ENCODE measurements at regions not wholly inside any gene's neighbourhood (a gene's known extent, or its start where the extent isn't known, plus 50 kb on each side); places are given as distances from the start of the nearest gene placed in this dataset.
A peak's percentile ranks its signal among the peaks of the same experiment; 100 is the strongest.

GRCh38 chr1:59040486-59040885, 256.4 kb upstream of the FGGY start:
- H3K4me1 Mint-ChIP-seq (ENCODE audit: insufficient read depth, unreplicated experiment), result peaks cover 23% of the 10 kb centered on the region
- no peaks in the 10 kb centered on the region for H3K9me3 Mint-ChIP-seq (ENCODE audit: unreplicated experiment)
- no peak for TF ChIP-seq CTCF (IDR thresholded peaks at IDR 0.05; ENCODE audit: unreplicated experiment)
- H3K4me3 Mint-ChIP-seq (ENCODE audit: unreplicated experiment), result no peak overlapping the region
- intact Hi-C loops (cut with micrococcal nuclease), result loop anchor here (10.0 kb wide), 1 partner anchor 256 kb away; the partner anchor contains the start of gene JUN
- CTCF ChIA-PET, result interaction anchor here (0.7 to 1.4 kb wide), 3 partner anchors 12 to 17 kb away, joined by 3 to 6 read pairs (median 4); no protein-coding TSS in a partner anchor
- no peaks in the 10 kb centered on the region for H3K36me3 Mint-ChIP-seq (ENCODE audit: insufficient read depth, unreplicated experiment)
- DNase-seq (ENCODE audit: unreplicated experiment), result no peak
- no TSS peak for BruUV-seq (replicated peaks)
- POLR2A ChIA-PET, result no interaction called here
- H3K27ac Mint-ChIP-seq (ENCODE audit: low read depth, unreplicated experiment), result no peak overlapping the region
- no peaks in the 10 kb centered on the region for H3K27me3 Mint-ChIP-seq (ENCODE audit: insufficient read depth, unreplicated experiment)

- Mint-ChIP-seq H3K4me1 (ENCODE audit: insufficient read depth, unreplicated experiment) (peaks cover 27% of the 10 kb centered on the region), H3K4me3 (ENCODE audit: unreplicated experiment) (no peak overlapping the region), H3K9me3 (ENCODE audit: unreplicated experiment) (no peaks in the 10 kb centered on the region), H3K36me3 (ENCODE audit: insufficient read depth, unreplicated experiment) (no peaks in the 10 kb centered on the region), H3K27me3 (ENCODE audit: insufficient read depth, unreplicated experiment) (no peaks in the 10 kb centered on the region), H3K27ac (ENCODE audit: low read depth, unreplicated experiment) (no peak overlapping the region)
- BruUV-seq (replicated peaks), result no TSS peak
- peak; percentile 36 for DNase-seq (ENCODE audit: unreplicated experiment)
- no peak for TF ChIP-seq CTCF (IDR thresholded peaks at IDR 0.05; ENCODE audit: unreplicated experiment)
- intact Hi-C loops (cut with micrococcal nuclease), result loop anchor here (10.0 kb wide), 1 partner anchor 257 kb away; the partner anchor contains the start of gene JUN
- CTCF ChIA-PET, result interaction anchor here (0.6 to 1.4 kb wide), 6 partner anchors 8 to 795 kb away, joined by 3 to 6 read pairs (median 4); no protein-coding TSS in a partner anchor
- POLR2A ChIA-PET, result interaction anchor here (0.9 kb wide), 1 partner anchor 258 kb away, joined by 3 read pairs; the partner anchor contains the start of gene JUN
Observed at GRCh38 chr1:59041646-59042277, 255.1 kb upstream of the FGGY start.

- ChIA-PET POLR2A (interaction anchor here (0.6 to 1.3 kb wide), 8 partner anchors 10 to 814 kb away, joined by 3 to 5 read pairs (median 3); partner anchors contain the start of gene JUN), CTCF (interaction anchor here (1.3 kb wide), 1 partner anchor 115 kb away, joined by 4 read pairs; no protein-coding TSS in a partner anchor)
- no peaks in the 10 kb centered on the region for H3K27me3 Mint-ChIP-seq (ENCODE audit: insufficient read depth, unreplicated experiment)
- TF ChIP-seq CTCF (IDR thresholded peaks at IDR 0.05; ENCODE audit: unreplicated experiment), result no peak
- no TSS peak for BruUV-seq (replicated peaks)
- H3K9me3 Mint-ChIP-seq (ENCODE audit: unreplicated experiment), result no peaks in the 10 kb centered on the region
- peaks cover 27% of the 10 kb centered on the region for H3K4me1 Mint-ChIP-seq (ENCODE audit: insufficient read depth, unreplicated experiment)
- H3K27ac Mint-ChIP-seq (ENCODE audit: low read depth, unreplicated experiment), result no peak overlapping the region
- intact Hi-C loops (cut with micrococcal nuclease), result loop anchor here (10.0 kb wide), 1 partner anchor 259 kb away; the partner anchor contains the start of gene JUN
- peak; percentile 93 for DNase-seq (ENCODE audit: unreplicated experiment)
- H3K4me3 Mint-ChIP-seq (ENCODE audit: unreplicated experiment), result no peak overlapping the region
- H3K36me3 Mint-ChIP-seq (ENCODE audit: insufficient read depth, unreplicated experiment), result no peaks in the 10 kb centered on the region
Observed at GRCh38 chr1:59043796-59044195, 253.1 kb upstream of the FGGY start.

- no peaks in the 10 kb centered on the region for H3K27me3 Mint-ChIP-seq (ENCODE audit: insufficient read depth, unreplicated experiment)
- POLR2A ChIA-PET, result interaction anchor here (0.8 kb wide), 1 partner anchor 21 kb away, joined by 3 read pairs; no protein-coding TSS in a partner anchor
- DNase-seq (ENCODE audit: unreplicated experiment), result no peak
- no peak overlapping the region for H3K4me3 Mint-ChIP-seq (ENCODE audit: unreplicated experiment)
- BruUV-seq (replicated peaks), result no TSS peak
- H3K9me3 Mint-ChIP-seq (ENCODE audit: unreplicated experiment), result no peaks in the 10 kb centered on the region
- H3K36me3 Mint-ChIP-seq (ENCODE audit: insufficient read depth, unreplicated experiment), result no peaks in the 10 kb centered on the region
- CTCF ChIA-PET, result no interaction called here
- intact Hi-C loops (cut with micrococcal nuclease), result loop anchor here (10.0 kb wide), 1 partner anchor 260 kb away; the partner anchor contains the start of gene JUN
- no peak for TF ChIP-seq CTCF (IDR thresholded peaks at IDR 0.05; ENCODE audit: unreplicated experiment)
- H3K4me1 Mint-ChIP-seq (ENCODE audit: insufficient read depth, unreplicated experiment), result peaks cover 27% of the 10 kb centered on the region
- H3K27ac Mint-ChIP-seq (ENCODE audit: low read depth, unreplicated experiment), result no peak overlapping the region
Observed at GRCh38 chr1:59044535-59045121, 252.3 kb upstream of the FGGY start.
